ENCODE measurements at regions not wholly inside any gene's neighbourhood (a gene's known extent, or its start where the extent isn't known, plus 50 kb on each side); places are given as distances from the start of the nearest gene placed in this dataset.
"Not testable (repeated sequence)": the region's sequence is repeated elsewhere in the genome, so short reads cannot be mapped to it uniquely, and the experiment has no call there.

DNA sequence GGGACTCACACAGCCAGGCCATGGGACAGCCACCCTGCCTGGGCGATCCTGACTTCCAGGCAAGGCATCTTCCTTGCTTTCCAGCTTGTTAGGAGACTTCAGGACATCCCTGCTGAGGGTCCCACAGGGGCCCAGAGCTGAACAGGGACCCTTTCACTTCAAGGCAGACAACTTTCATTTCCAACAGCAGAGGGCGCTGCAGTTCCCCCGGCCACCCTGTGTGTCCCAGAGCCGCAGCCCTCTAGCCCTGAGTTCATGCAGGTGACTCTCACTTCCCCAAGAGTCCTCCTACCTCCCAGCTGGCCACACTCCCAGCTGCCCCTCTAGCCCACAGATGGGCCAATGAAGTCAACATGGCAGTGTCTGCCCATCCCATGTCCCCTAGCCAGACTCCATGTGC, 1556.0 kb downstream of the FOXD4L5 start:
- not testable (repeated sequence) for TF ChIP-seq EZH2 (IDR thresholded peaks at IDR 0.05; ENCODE audit: borderline replicate concordance, insufficient read depth, low read length, poor library complexity, severe bottlenecking); CTCF (IDR thresholded peaks at IDR 0.05; ENCODE audit: poor library complexity, severe bottlenecking); RAD21 (conservative IDR thresholded peaks at IDR 0.05); TAF1 (IDR thresholded peaks at IDR 0.05; ENCODE audit: low read depth); MXI1 (conservative IDR thresholded peaks at IDR 0.05; ENCODE audit: poor library complexity, severe bottlenecking)
